ENCODE measurements at regions not wholly inside any gene's neighbourhood (a gene's known extent, or its start where the extent isn't known, plus 50 kb on each side); places are given as distances from the start of the nearest gene placed in this dataset.

DNA sequence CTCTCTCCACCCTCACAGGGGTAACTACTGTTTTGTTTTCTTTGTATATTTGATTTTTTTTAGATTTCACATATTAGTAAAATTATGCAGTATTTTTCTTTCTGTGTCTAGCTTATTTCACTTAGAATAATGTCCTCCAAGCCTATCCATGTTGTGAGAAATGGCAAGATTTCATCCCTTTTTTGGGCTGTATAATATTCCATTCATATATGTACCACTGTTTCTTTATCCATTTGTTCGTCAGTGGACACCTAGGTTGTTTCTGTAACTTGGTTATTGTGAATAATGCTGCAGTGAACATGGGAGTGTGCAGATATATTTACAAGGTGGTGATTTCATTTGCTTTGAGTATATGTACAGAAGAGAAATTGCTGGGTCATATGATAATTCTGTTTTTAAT lies 144.0 kb upstream of the CHD1 start:
- Mint-ChIP-seq H3K27me3 (ENCODE audit: insufficient read depth, unreplicated experiment) (no peaks in the 10 kb centered on the region), H3K36me3 (ENCODE audit: insufficient read depth, unreplicated experiment) (no peaks in the 10 kb centered on the region), H3K4me3 (ENCODE audit: unreplicated experiment) (no peak overlapping the region), H3K27ac (ENCODE audit: low read depth, unreplicated experiment) (no peak overlapping the region), H3K4me1 (ENCODE audit: insufficient read depth, unreplicated experiment) (peaks cover 7% of the 10 kb centered on the region), H3K9me3 (ENCODE audit: unreplicated experiment) (no peaks in the 10 kb centered on the region)
- intact Hi-C loops (cut with micrococcal nuclease), result no loop called here
- no TSS peak for BruUV-seq (replicated peaks)
- no peak for DNase-seq (ENCODE audit: unreplicated experiment)
- POLR2A ChIA-PET, result interaction anchor here (0.6 kb wide), 1 partner anchor 210 kb away, joined by 3 read pairs; no protein-coding TSS in a partner anchor
- TF ChIP-seq, protein P1, sequence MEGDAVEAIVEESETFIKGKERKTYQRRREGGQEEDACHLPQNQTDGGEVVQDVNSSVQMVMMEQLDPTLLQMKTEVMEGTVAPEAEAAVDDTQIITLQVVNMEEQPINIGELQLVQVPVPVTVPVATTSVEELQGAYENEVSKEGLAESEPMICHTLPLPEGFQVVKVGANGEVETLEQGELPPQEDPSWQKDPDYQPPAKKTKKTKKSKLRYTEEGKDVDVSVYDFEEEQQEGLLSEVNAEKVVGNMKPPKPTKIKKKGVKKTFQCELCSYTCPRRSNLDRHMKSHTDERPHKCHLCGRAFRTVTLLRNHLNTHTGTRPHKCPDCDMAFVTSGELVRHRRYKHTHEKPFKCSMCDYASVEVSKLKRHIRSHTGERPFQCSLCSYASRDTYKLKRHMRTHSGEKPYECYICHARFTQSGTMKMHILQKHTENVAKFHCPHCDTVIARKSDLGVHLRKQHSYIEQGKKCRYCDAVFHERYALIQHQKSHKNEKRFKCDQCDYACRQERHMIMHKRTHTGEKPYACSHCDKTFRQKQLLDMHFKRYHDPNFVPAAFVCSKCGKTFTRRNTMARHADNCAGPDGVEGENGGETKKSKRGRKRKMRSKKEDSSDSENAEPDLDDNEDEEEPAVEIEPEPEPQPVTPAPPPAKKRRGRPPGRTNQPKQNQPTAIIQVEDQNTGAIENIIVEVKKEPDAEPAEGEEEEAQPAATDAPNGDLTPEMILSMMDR (IDR thresholded peaks at IDR 0.05; ENCODE audit: unreplicated experiment), result no peak
- CTCF ChIA-PET, result interaction anchor here (0.9 to 1.0 kb wide), 2 partner anchors 11 to 12 kb away, joined by 3 to 4 read pairs; no protein-coding TSS in a partner anchor

DNA sequence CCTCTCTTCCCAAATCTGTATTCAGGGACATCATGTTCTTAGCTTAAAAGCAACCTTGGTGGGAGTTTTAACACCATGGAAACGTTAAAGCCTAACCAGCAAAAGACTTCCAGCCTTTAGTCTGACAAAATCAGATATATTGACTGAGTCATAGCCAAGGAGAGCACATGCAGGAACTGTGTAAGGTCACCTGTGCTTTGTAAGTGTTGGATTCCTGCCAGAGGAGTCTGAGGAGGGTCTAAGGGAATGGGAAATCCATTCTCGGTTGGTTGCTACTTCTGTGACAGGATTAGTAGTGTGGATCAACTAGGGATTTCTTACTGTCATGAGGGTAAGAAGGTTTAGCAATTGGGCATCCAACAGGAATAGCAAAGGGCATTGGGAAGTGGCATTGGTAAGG lies 142.0 kb upstream of the CHD1 start:
- Mint-ChIP-seq H3K9me3 (ENCODE audit: unreplicated experiment) (no peaks in the 10 kb centered on the region), H3K4me3 (ENCODE audit: unreplicated experiment) (no peak overlapping the region), H3K27ac (ENCODE audit: low read depth, unreplicated experiment) (no peak overlapping the region), H3K27me3 (ENCODE audit: insufficient read depth, unreplicated experiment) (no peaks in the 10 kb centered on the region), H3K36me3 (ENCODE audit: insufficient read depth, unreplicated experiment) (no peaks in the 10 kb centered on the region), H3K4me1 (ENCODE audit: insufficient read depth, unreplicated experiment) (peaks cover 7% of the 10 kb centered on the region)
- ChIA-PET POLR2A (no interaction called here), CTCF (interaction anchor here (0.7 to 1.7 kb wide), 2 partner anchors 10 kb away, joined by 3 to 10 read pairs; no protein-coding TSS in a partner anchor)
- DNase-seq (ENCODE audit: unreplicated experiment), result no peak
- no TSS peak for BruUV-seq (replicated peaks)
- TF ChIP-seq, protein P1 (IDR thresholded peaks at IDR 0.05; ENCODE audit: unreplicated experiment), result no peak
- intact Hi-C loops (cut with micrococcal nuclease), result no loop called here

DNA sequence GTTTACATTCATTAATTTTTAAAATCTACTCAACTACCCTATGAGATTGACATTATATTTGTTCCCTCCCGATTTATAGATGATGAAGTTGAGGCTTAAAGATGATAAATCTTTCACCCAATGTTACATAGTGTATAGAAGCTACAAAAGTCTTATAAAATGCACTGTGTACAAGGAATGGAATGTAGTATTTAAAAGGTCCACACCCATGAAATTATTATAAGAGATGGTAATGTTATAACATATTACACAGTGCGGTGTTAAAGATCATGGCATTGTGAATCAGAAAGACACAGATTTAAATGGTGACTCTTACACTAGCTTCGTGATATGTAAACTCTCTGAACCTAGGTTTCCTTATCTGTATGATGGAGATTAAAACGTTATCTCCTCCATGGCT lies 141.6 kb upstream of the CHD1 start:
- Mint-ChIP-seq H3K27me3 (ENCODE audit: insufficient read depth, unreplicated experiment) (no peaks in the 10 kb centered on the region), H3K4me3 (ENCODE audit: unreplicated experiment) (no peak overlapping the region), H3K27ac (ENCODE audit: low read depth, unreplicated experiment) (no peak overlapping the region), H3K9me3 (ENCODE audit: unreplicated experiment) (no peaks in the 10 kb centered on the region), H3K36me3 (ENCODE audit: insufficient read depth, unreplicated experiment) (no peaks in the 10 kb centered on the region), H3K4me1 (ENCODE audit: insufficient read depth, unreplicated experiment) (peaks cover 7% of the 10 kb centered on the region)
- ChIA-PET POLR2A (no interaction called here), CTCF (interaction anchor here (1.7 kb wide), 1 partner anchor 9 kb away, joined by 10 read pairs; no protein-coding TSS in a partner anchor)
- intact Hi-C loops (cut with micrococcal nuclease), result no loop called here
- TF ChIP-seq, protein P1 (IDR thresholded peaks at IDR 0.05; ENCODE audit: unreplicated experiment), result no peak
- DNase-seq (ENCODE audit: unreplicated experiment), result no peak
- BruUV-seq (replicated peaks), result no TSS peak

DNA sequence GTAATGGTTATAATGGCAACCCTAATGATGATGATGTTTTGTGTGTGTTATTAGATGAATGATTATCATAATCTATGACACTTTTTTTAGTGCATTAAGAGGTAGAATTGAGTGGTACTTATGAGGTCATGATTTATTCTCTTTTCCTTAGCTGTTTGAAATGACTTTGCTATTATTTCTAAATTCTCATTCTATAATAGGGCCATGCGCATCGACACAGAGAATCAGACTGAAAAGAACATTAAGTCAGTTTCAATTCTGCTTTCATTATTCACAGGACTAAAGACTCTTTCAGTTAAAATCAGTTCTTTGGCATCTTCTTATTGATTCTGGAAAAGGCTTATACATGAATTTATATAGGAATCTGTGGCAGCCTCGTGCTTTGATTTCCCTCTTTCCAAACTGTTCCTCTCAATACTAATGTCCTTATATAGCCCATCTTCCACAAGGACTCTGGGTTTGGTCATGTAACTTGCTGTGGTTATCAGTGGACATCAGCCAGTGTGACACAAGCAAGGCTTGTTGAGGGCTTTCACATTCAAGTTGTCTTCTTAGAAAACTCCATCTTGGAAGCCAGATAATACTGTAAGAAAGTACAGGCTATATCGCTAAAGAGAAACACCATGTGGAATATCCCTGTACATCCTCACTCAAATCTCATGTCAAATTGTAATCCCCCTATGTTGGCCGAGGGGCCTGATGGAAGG lies 140.3 kb upstream of the CHD1 start:
- no TSS peak for BruUV-seq (replicated peaks)
- H3K4me3 Mint-ChIP-seq (ENCODE audit: unreplicated experiment), result no peak overlapping the region
- no peaks in the 10 kb centered on the region for H3K9me3 Mint-ChIP-seq (ENCODE audit: unreplicated experiment)
- no peaks in the 10 kb centered on the region for H3K27me3 Mint-ChIP-seq (ENCODE audit: insufficient read depth, unreplicated experiment)
- DNase-seq (ENCODE audit: unreplicated experiment), result no peak
- intact Hi-C loops (cut with micrococcal nuclease), result loop anchor here (10.0 kb wide), 1 partner anchor 274 kb away; no protein-coding TSS in a partner anchor
- TF ChIP-seq, protein P1 (IDR thresholded peaks at IDR 0.05; ENCODE audit: unreplicated experiment), result no peak
- H3K36me3 Mint-ChIP-seq (ENCODE audit: insufficient read depth, unreplicated experiment), result no peaks in the 10 kb centered on the region
- ChIA-PET CTCF (no interaction called here), POLR2A (no interaction called here)
- no peak overlapping the region for H3K27ac Mint-ChIP-seq (ENCODE audit: low read depth, unreplicated experiment)
- H3K4me1 Mint-ChIP-seq (ENCODE audit: insufficient read depth, unreplicated experiment), result peaks cover 7% of the 10 kb centered on the region
